Breast epithelium (tissue), 3 donors: ENCODE measurements at regions not wholly inside any gene's neighbourhood (a gene's known extent, or its start where the extent isn't known, plus 50 kb on each side); places are given as distances from the start of the nearest gene placed in this dataset.
"Not testable (repeated sequence)": the region's sequence is repeated elsewhere in the genome, so short reads cannot be mapped to it uniquely, and the experiment has no call there.

Source experiments
- POLR2A ChIP-seq: fragments of 450-650 bp; IDR thresholded peaks from one replicate; pipeline ENCODE4 v1.6.1; 2016; ENCODE audit warnings: antibody characterized with exemption, mild to moderate bottlenecking, moderate library complexity
- POLR2AphosphoS5 ChIP-seq, 3 donors: sonication (generic); formaldehyde crosslinking; IDR thresholded peaks; one replicate each; pipeline ENCODE4 v1.6.1; 2017; ENCODE audit warnings: antibody characterized with exemption in 3 of 3

GRCh38 chr13:78526044-78526443 is 77.3 kb downstream of the POU4F1 start:
- TF ChIP-seq POLR2AphosphoS5 (IDR thresholded peaks at IDR 0.05); POLR2A: not testable (repeated sequence)
